HepG2 (cell line): ENCODE measurements at regions not wholly inside any gene's neighbourhood (a gene's known extent, or its start where the extent isn't known, plus 50 kb on each side); places are given as distances from the start of the nearest gene placed in this dataset.

Experiments
- ATAC-seq: fragments of 200-7000 bp; cut with Tn5 transposase; 3 replicates; pipeline ENCODE4 v1.9.1; 2020; ENCODE audit warnings: mild to moderate bottlenecking, moderate library complexity
- BruUV-seq: library from RNA; stranded (reverse); fragments of 400-500 nt; replicated peaks from 2 replicates; lab custom pipeline; 2021; lab: Mats Ljungman, UMichigan
- CTCF ChIA-PET: fragments of 300-600 bp; formaldehyde crosslinking; extraction: SDS; loops from one replicate; lab custom pipeline; 2021; ENCODE audit warnings: low total read pairs, inconsistent platforms, low intra/inter-chr PET ratio; lab: Yijun Ruan, JAX
- POLR2A ChIA-PET: fragments of 350-600 bp; sonication (Branson Sonifier 250); formaldehyde crosslinking; loops from one replicate; lab custom pipeline; 2020; ENCODE audit warnings: antibody characterized with exemption, inconsistent platforms; lab: Yijun Ruan, JAX
- DNase-seq: peaks from one replicate; pipeline ENCODE4 v3.0.0-alpha.2; 2015; ENCODE audit warnings: low spot score
- FAIRE-seq: peaks from 3 replicates; lab custom pipeline; 2011; peaks lifted over from hg19 to GRCh38; lab: Jason Lieb, UNC
- H2AFZ ChIP-seq: one replicate; pipeline ENCODE4 v1.6.1; 2011; ENCODE audit warnings: low read length, inconsistent platforms
- H3K27ac ChIP-seq: fragments of 300-600 bp; 3 replicates; pipeline ENCODE4 v1.8.0; 2011; ENCODE audit warnings: mixed run types, mild to moderate bottlenecking, mixed read lengths, low read length, inconsistent platforms; ENCODE audit not compliant: insufficient read depth; ENCODE audit errors: extremely low read length
- H3K27me3 ChIP-seq, 2 experiments: fragments of 200-600 bp in 1 of 2; 2 replicates in 1 of 2; 3 replicates in 1 of 2; pipeline versions ENCODE4 v1.6.0 to v1.8.0; 2011; ENCODE audit warnings: low read length in 2 of 2, mild to moderate bottlenecking in 2 of 2, moderate library complexity in 2 of 2, inconsistent platforms in 1 of 2; ENCODE audit not compliant: insufficient read depth in 2 of 2, control insufficient read depth in 1 of 2
- H3K36me3 ChIP-seq, 2 experiments: fragments of 200-600 bp in 1 of 2; replicated peaks in 1 of 2; 2 replicates in 1 of 2; 3 replicates in 1 of 2; pipeline versions ENCODE4 v1.5.1 to v1.8.0; 2011; ENCODE audit warnings: low read length in 2 of 2, inconsistent platforms in 1 of 2; ENCODE audit not compliant: insufficient read depth in 2 of 2, control insufficient read depth in 1 of 2
- H3K4me1 ChIP-seq: 2 replicates; pipeline ENCODE4 v1.5.1; 2012; ENCODE audit warnings: low read length, inconsistent platforms; ENCODE audit not compliant: insufficient read depth
- H3K4me2 ChIP-seq: 2 replicates; pipeline ENCODE4 v1.6.0; 2011; ENCODE audit warnings: low read depth, low read length, inconsistent platforms
- H3K4me3 ChIP-seq, 3 experiments: fragments of 200-600 bp in 1 of 3; sonication (generic), shearing (Covaris generic) in 1 of 3; replicated peaks in 1 of 3; 2 replicates each; pipeline ENCODE4 v1.5.1; 2011 to 2016; ENCODE audit warnings: low read length in 3 of 3, inconsistent platforms in 2 of 3, low read depth in 2 of 3, mild to moderate bottlenecking in 2 of 3, control low read depth in 1 of 3, mixed read lengths in 1 of 3; ENCODE audit not compliant: insufficient read depth in 1 of 3
- H3K79me2 ChIP-seq: one replicate; pipeline ENCODE4 v1.6.1; 2011; ENCODE audit warnings: low read length, inconsistent platforms; ENCODE audit not compliant: insufficient read depth
- H3K9ac ChIP-seq: 2 replicates; pipeline ENCODE4 v1.6.0; 2011; ENCODE audit warnings: mild to moderate bottlenecking, low read depth, low read length, inconsistent platforms; ENCODE audit not compliant: insufficient read depth
- H3K9me3 ChIP-seq: 2 replicates; pipeline ENCODE4 v1.5.1; 2012; ENCODE audit warnings: mild to moderate bottlenecking, low read length
- H4K20me1 ChIP-seq: 2 replicates; pipeline ENCODE4 v1.6.0; 2011; ENCODE audit warnings: inconsistent platforms, mild to moderate bottlenecking, low read length, moderate library complexity; ENCODE audit not compliant: insufficient read depth
- AGO2 ChIP-seq: fragments of 200-400 bp; formaldehyde crosslinking; optimal IDR thresholded peaks from 2 replicates; pipeline ENCODE3; 2017; ENCODE audit warnings: mild to moderate bottlenecking, low read depth, low read length, moderate library complexity
- AKAP8 ChIP-seq: sonication (generic); formaldehyde crosslinking; IDR thresholded peaks from 2 replicates; pipeline ENCODE4 v1.5.1; 2020; ENCODE audit warnings: mild to moderate bottlenecking, missing genetic modification reagents
- ELF1 ChIP-seq: sonication (generic); formaldehyde crosslinking; IDR thresholded peaks from 2 replicates; pipeline ENCODE4 v1.4.0; 2020; ENCODE audit warnings: missing genetic modification reagents
- GABPB1 ChIP-seq: IDR thresholded peaks from 2 replicates; pipeline ENCODE4 v1.6.1; 2016; ENCODE audit warnings: mild to moderate bottlenecking, missing genetic modification reagents, moderate library complexity, missing compliant biosample characterization
- GZF1 ChIP-seq: sonication (generic); formaldehyde crosslinking; IDR thresholded peaks from 2 replicates; pipeline ENCODE4 v1.5.1; 2020; ENCODE audit warnings: mild to moderate bottlenecking, missing genetic modification reagents
- HOXA3 ChIP-seq: sonication (generic); formaldehyde crosslinking; IDR thresholded peaks from 2 replicates; pipeline ENCODE4 v1.5.0; 2020; ENCODE audit warnings: missing genetic modification reagents
- SOX6 ChIP-seq, 2 experiments: fragments of 450-650 bp in 1 of 2; sonication (generic) in 1 of 2; formaldehyde crosslinking in 1 of 2; IDR thresholded peaks; 2 replicates each; pipeline versions ENCODE4 v1.4.0 to v1.6.1; 2017 to 2020; ENCODE audit warnings: antibody characterized with exemption in 1 of 2, mild to moderate bottlenecking in 1 of 2, missing genetic modification reagents in 1 of 2
- SRSF1 ChIP-seq: fragments of 200-400 bp; formaldehyde crosslinking; optimal IDR thresholded peaks from 2 replicates; pipeline ENCODE3; 2017; ENCODE audit warnings: mild to moderate bottlenecking, low read depth, low read length, moderate library complexity
- ZFP36L2 ChIP-seq: sonication (generic); formaldehyde crosslinking; IDR thresholded peaks from 2 replicates; pipeline ENCODE4 v1.4.0; 2020; ENCODE audit warnings: missing genetic modification reagents
- ZNF234 ChIP-seq: sonication (generic); formaldehyde crosslinking; conservative IDR thresholded peaks from 2 replicates; pipeline ENCODE4 v1.5.1; 2020; ENCODE audit warnings: mild to moderate bottlenecking, missing genetic modification reagents
- ZSCAN25 ChIP-seq: sonication (generic); formaldehyde crosslinking; IDR thresholded peaks from 2 replicates; pipeline ENCODE4 v1.8.0; 2022; ENCODE audit warnings: mild to moderate bottlenecking, missing genetic modification reagents
- WGBS: methylation state at CpG from one replicate; pipeline ENCODE4 v1.1.6; 2017; ENCODE audit warnings: low lambda C conversion rate; 5-methylcytosine and 5-hydroxymethylcytosine counted together
- in situ Hi-C: cut with HindIII; loops from 2 replicates; pipeline ENCODE4 v1.10.0; 2017; ENCODE audit warnings: low pct_unique_long_range_greater_than_20kb; ENCODE audit not compliant: extremely low pct_ligation_motif_present
- intact Hi-C: fragments of 100-400 bp; cut with micrococcal nuclease; formaldehyde crosslinking; loops from one replicate; pipeline ENCODE4 v1.10.0; 2022; ENCODE audit not compliant: unreplicated experiment
- TF ChIP-seq, protein P1 (sequence below): sonication (generic); formaldehyde crosslinking; IDR thresholded peaks from 2 replicates; pipeline ENCODE4 v1.4.0; 2020; ENCODE audit warnings: missing genetic modification reagents, borderline replicate concordance
- TF ChIP-seq, protein P2 (sequence below): sonication (generic); formaldehyde crosslinking; IDR thresholded peaks from 2 replicates; pipeline ENCODE4 v1.8.0; 2022; ENCODE audit warnings: missing genetic modification reagents, mild to moderate bottlenecking, borderline replicate concordance
- TF ChIP-seq, protein P3 (sequence below): IDR thresholded peaks from 2 replicates; pipeline ENCODE4 v1.6.1; 2012; ENCODE audit warnings: low read depth, low read length, improper control_type of control experiment
- TF ChIP-seq, protein P4 (sequence below): sonication (generic); formaldehyde crosslinking; IDR thresholded peaks from 2 replicates; pipeline ENCODE4 v1.4.0; 2020; ENCODE audit warnings: missing genetic modification reagents, borderline replicate concordance

DNA sequence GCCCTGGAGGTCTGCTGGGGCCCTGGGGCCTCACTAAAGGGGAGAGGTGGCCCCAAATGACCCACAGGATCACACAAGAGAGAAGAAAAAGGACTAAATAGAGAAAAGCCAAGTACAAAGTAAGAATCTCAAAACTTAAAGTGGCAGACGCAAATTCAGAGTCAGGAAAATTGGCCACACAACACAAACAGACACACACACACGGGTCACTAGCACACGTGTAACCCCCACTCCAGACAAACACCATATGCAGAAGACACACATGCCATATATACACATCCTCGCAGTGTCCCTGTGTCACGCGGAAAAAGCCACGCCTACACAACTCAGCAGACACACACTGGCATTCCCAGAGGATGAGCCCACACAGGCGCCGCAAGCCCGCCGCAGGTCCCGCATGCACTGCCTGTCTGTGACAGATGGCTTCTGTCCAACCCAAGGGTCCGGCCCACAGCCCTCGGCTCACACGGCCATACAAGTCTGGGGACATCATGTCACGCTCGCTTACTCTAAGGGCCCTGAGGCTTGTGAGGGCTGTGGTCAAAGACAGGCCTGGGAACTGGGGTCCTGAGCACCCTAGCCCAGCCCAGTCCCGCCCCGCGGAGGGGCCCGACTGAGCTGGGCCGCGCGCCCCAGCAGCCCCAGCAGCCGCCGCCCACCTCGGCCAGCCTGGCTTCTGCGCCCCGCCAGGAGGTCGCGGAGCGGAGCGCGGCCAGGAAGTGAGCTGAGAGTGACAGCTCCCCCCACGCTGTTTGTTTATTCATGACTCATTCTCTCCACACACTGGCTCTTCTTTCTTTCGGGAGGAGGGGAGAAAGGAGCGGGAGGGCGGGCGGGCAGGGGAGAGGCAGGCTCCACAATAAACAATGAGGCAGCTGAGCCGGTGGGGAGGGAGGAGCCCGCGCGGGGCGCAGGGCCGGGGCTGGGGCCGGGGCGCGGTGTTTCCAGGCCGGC, 95.5 kb upstream of the ZMIZ1 start:
- POLR2A ChIA-PET = interaction anchor here (0.6 to 5.2 kb wide), 30 partner anchors 9 to 1435 kb away, joined by 3 to 122 read pairs (median 6); partner anchors contain the start of genes PRXL2A and ZMIZ1
- Histone ChIP-seq H3K27ac (peak overlapping the region; percentile 98), H3K4me2 (peak overlapping the region; percentile 99), H3K27me3 (no peaks in the 10 kb centered on the region), H3K79me2 (no peaks in the 10 kb centered on the region), H4K20me1 (no peaks in the 10 kb centered on the region), H3K36me3 (no peaks in the 10 kb centered on the region), H3K4me3 (peak overlapping the region; percentile 40 to 76 (median 59)), H3K9ac (peak overlapping the region; percentile 97), H2AFZ (no peak overlapping the region), H3K9me3 (no peaks in the 10 kb centered on the region), H3K4me1 (peaks cover 92% of the 10 kb centered on the region)
- CTCF ChIA-PET = no interaction called here
- BruUV-seq = TSS peak; percentile 82
- in situ Hi-C loops = loop anchor here (5.0 kb wide), 1 partner anchor 214 kb away; no protein-coding TSS in a partner anchor
- ATAC-seq = peak; percentile 72
- intact Hi-C loops = loop anchor here (1.0 to 10.0 kb wide), 6 partner anchors 8 to 514 kb away; no protein-coding TSS in a partner anchor
- WGBS = under 1% methylated on average over 21 of the region's 49 CpGs
- peak; percentile 53 for FAIRE-seq
- peak; percentile 97 for DNase-seq
- TF ChIP-seq SRSF1 = peak; percentile 29
- peak; percentile 75 for TF ChIP-seq GABPB1
- 0 out of 2 replicates have a peak, but pooled peaks have one; percentile 1 for TF ChIP-seq AKAP8 (CRISPR knock-in tag)
- no peak for TF ChIP-seq SOX6 (IDR thresholded peaks at IDR 0.05)
- 0 out of 2 replicates have a peak, but pooled peaks have one; percentile 7 for TF ChIP-seq SOX6 (CRISPR knock-in tag; IDR thresholded peaks at IDR 0.05)
- no peak for TF ChIP-seq ZNF234
- no peak for TF ChIP-seq ZFP36L2
- TF ChIP-seq ZSCAN25 (CRISPR knock-in tag) = peak; percentile 91
- TF ChIP-seq, protein P1, sequence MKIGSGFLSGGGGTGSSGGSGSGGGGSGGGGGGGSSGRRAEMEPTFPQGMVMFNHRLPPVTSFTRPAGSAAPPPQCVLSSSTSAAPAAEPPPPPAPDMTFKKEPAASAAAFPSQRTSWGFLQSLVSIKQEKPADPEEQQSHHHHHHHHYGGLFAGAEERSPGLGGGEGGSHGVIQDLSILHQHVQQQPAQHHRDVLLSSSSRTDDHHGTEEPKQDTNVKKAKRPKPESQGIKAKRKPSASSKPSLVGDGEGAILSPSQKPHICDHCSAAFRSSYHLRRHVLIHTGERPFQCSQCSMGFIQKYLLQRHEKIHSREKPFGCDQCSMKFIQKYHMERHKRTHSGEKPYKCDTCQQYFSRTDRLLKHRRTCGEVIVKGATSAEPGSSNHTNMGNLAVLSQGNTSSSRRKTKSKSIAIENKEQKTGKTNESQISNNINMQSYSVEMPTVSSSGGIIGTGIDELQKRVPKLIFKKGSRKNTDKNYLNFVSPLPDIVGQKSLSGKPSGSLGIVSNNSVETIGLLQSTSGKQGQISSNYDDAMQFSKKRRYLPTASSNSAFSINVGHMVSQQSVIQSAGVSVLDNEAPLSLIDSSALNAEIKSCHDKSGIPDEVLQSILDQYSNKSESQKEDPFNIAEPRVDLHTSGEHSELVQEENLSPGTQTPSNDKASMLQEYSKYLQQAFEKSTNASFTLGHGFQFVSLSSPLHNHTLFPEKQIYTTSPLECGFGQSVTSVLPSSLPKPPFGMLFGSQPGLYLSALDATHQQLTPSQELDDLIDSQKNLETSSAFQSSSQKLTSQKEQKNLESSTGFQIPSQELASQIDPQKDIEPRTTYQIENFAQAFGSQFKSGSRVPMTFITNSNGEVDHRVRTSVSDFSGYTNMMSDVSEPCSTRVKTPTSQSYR (CRISPR knock-in tag) = peak; percentile 47; the same call in 1 of the 2 replicates
- no peak for TF ChIP-seq HOXA3 (CRISPR knock-in tag)
- peak; percentile 66 for TF ChIP-seq ELF1 (CRISPR knock-in tag)
- TF ChIP-seq GZF1 (CRISPR knock-in tag) = 0 out of 2 replicates have a peak, but pooled peaks have one; percentile 13
- TF ChIP-seq, protein P2, sequence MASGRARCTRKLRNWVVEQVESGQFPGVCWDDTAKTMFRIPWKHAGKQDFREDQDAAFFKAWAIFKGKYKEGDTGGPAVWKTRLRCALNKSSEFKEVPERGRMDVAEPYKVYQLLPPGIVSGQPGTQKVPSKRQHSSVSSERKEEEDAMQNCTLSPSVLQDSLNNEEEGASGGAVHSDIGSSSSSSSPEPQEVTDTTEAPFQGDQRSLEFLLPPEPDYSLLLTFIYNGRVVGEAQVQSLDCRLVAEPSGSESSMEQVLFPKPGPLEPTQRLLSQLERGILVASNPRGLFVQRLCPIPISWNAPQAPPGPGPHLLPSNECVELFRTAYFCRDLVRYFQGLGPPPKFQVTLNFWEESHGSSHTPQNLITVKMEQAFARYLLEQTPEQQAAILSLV (CRISPR knock-in tag) = 0 out of 2 replicates have a peak, but pooled peaks have one; percentile 32
- TF ChIP-seq, protein P3, sequence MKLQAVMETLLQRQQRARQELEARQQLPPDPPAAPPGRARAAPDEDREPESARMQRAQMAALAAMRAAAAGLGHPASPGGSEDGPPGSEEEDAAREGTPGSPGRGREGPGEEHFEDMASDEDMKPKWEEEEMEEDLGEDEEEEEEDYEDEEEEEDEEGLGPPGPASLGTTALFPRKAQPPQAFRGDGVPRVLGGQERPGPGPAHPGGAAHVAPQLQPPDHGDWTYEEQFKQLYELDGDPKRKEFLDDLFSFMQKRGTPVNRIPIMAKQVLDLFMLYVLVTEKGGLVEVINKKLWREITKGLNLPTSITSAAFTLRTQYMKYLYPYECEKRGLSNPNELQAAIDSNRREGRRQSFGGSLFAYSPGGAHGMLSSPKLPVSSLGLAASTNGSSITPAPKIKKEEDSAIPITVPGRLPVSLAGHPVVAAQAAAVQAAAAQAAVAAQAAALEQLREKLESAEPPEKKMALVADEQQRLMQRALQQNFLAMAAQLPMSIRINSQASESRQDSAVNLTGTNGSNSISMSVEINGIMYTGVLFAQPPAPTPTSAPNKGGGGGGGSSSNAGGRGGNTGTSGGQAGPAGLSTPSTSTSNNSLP = no peak
- TF ChIP-seq AGO2 = peak; percentile 95
- TF ChIP-seq, protein P4, sequence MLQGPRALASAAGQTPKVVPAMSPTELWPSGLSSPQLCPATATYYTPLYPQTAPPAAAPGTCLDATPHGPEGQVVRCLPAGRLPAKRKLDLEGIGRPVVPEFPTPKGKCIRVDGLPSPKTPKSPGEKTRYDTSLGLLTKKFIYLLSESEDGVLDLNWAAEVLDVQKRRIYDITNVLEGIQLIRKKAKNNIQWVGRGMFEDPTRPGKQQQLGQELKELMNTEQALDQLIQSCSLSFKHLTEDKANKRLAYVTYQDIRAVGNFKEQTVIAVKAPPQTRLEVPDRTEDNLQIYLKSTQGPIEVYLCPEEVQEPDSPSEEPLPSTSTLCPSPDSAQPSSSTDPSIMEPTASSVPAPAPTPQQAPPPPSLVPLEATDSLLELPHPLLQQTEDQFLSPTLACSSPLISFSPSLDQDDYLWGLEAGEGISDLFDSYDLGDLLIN = no peak
